ENCODE measurements at regions not wholly inside any gene's neighbourhood (a gene's known extent, or its start where the extent isn't known, plus 50 kb on each side); places are given as distances from the start of the nearest gene placed in this dataset.

GRCh38 chr14:106606936-106607335 lies 1080.6 kb downstream of the TMEM121 start:
- CTCF ChIA-PET = interaction anchor here (0.8 to 4.6 kb wide), 6 partner anchors 11 to 140 kb away, joined by 3 to 22 read pairs (median 12); no protein-coding TSS in a partner anchor
- Histone ChIP-seq H3K9ac (ENCODE audit: low read length) (no peak overlapping the region), H3K27ac (ENCODE audit: low read length in 2 of 2) (no peak overlapping the region), H3K4me3 (ENCODE audit: control extremely low read depth in 1 of 5, extremely low read depth in 1 of 5, insufficient read depth in 1 of 5, low read depth in 2 of 5, low read length in 4 of 5) (no peak overlapping the region), H2AFZ (ENCODE audit: insufficient read depth, low read depth, low read length, poor library complexity, severe bottlenecking) (no peak overlapping the region), H3K4me1 (ENCODE audit: control insufficient read depth in 2 of 2, insufficient read depth in 2 of 2, low read length in 2 of 2) (peaks cover 0 to 9% of the 10 kb centered on the region in 2 donors), H3K27me3 (replicated peaks in 1 of 4; ENCODE audit: control extremely low read depth in 1 of 4, control insufficient read depth in 3 of 4, insufficient read depth in 4 of 4, low read length in 3 of 4) (peaks cover 0 to 13% (median 8%) of the 10 kb centered on the region in 4 experiments), H3K9me3 (ENCODE audit: control extremely low read depth in 1 of 3, control insufficient read depth in 2 of 3, insufficient read depth in 1 of 3, low read length in 2 of 3) (no peaks in the 10 kb centered on the region), H4K20me1 (ENCODE audit: control insufficient read depth, insufficient read depth, low read length, poor library complexity, severe bottlenecking) (no peaks in the 10 kb centered on the region), H3K79me2 (ENCODE audit: control insufficient read depth, insufficient read depth, low read length) (no peaks in the 10 kb centered on the region), H3K4me2 (replicated peaks; ENCODE audit: low read depth, low read length, poor library complexity, severe bottlenecking) (no peak overlapping the region), H3K36me3 (replicated peaks in 1 of 2; ENCODE audit: control extremely low read depth in 1 of 2, control insufficient read depth in 1 of 2, extremely low read depth in 1 of 2, insufficient read depth in 2 of 2, low read length in 1 of 2) (no peaks in the 10 kb centered on the region)
- no peak overlapping the region for H3K27ac Mint-ChIP-seq
- no peak for DNase-seq
- POLR2A ChIA-PET = no interaction called here
- H3K27me3 Mint-ChIP-seq = peaks cover 59% of the 10 kb centered on the region
- 79% methylated on average over 2 of the region's 2 CpGs for WGBS (ENCODE audit: insufficient coverage)
- intact Hi-C loops (cut with micrococcal nuclease) = no loop called here
- no peak for ATAC-seq (ENCODE audit: low read depth)
- peaks cover 14% of the 10 kb centered on the region for H3K4me1 Mint-ChIP-seq
- TF ChIP-seq EZH2 (IDR thresholded peaks at IDR 0.05; ENCODE audit: borderline replicate concordance, insufficient read depth, low read depth, low read length, poor library complexity, severe bottlenecking) (no peak), CTCF (IDR thresholded peaks at IDR 0.05) (no peak)
- no peaks in the 10 kb centered on the region for H3K9me3 Mint-ChIP-seq (ENCODE audit: insufficient read depth)
- no peak overlapping the region for H3K4me3 Mint-ChIP-seq

- WGBS (ENCODE audit: insufficient coverage) = 19% methylated on average over 4 of the region's 4 CpGs
- Histone ChIP-seq H3K9ac (ENCODE audit: low read length) (no peak overlapping the region), H3K27ac (ENCODE audit: low read length in 2 of 2) (no peak overlapping the region), H3K27me3 (replicated peaks in 1 of 4; ENCODE audit: control extremely low read depth in 1 of 4, control insufficient read depth in 3 of 4, insufficient read depth in 4 of 4, low read length in 3 of 4) (peaks cover 0 to 13% (median 4%) of the 10 kb centered on the region in 4 experiments), H3K79me2 (ENCODE audit: control insufficient read depth, insufficient read depth, low read length) (no peaks in the 10 kb centered on the region), H2AFZ (ENCODE audit: insufficient read depth, low read depth, low read length, poor library complexity, severe bottlenecking) (no peak overlapping the region), H3K4me2 (replicated peaks; ENCODE audit: low read depth, low read length, poor library complexity, severe bottlenecking) (no peak overlapping the region), H3K36me3 (replicated peaks in 1 of 2; ENCODE audit: control extremely low read depth in 1 of 2, control insufficient read depth in 1 of 2, extremely low read depth in 1 of 2, insufficient read depth in 2 of 2, low read length in 1 of 2) (no peaks in the 10 kb centered on the region), H4K20me1 (ENCODE audit: control insufficient read depth, insufficient read depth, low read length, poor library complexity, severe bottlenecking) (no peaks in the 10 kb centered on the region), H3K4me3 (ENCODE audit: control extremely low read depth in 1 of 5, extremely low read depth in 1 of 5, insufficient read depth in 1 of 5, low read depth in 2 of 5, low read length in 4 of 5) (no peak overlapping the region), H3K9me3 (ENCODE audit: control extremely low read depth in 1 of 3, control insufficient read depth in 2 of 3, insufficient read depth in 1 of 3, low read length in 2 of 3) (no peaks in the 10 kb centered on the region), H3K4me1 (ENCODE audit: control insufficient read depth in 2 of 2, insufficient read depth in 2 of 2, low read length in 2 of 2) (peaks cover 0 to 7% of the 10 kb centered on the region in 2 donors)
- no peak overlapping the region for H3K4me3 Mint-ChIP-seq
- no peaks in the 10 kb centered on the region for H3K9me3 Mint-ChIP-seq (ENCODE audit: insufficient read depth)
- intact Hi-C loops (cut with micrococcal nuclease) = no loop called here
- no peak for TF ChIP-seq CTCF (IDR thresholded peaks at IDR 0.05)
- no peak for TF ChIP-seq EZH2 (IDR thresholded peaks at IDR 0.05; ENCODE audit: borderline replicate concordance, insufficient read depth, low read depth, low read length, poor library complexity, severe bottlenecking)
- ChIA-PET POLR2A (no interaction called here), CTCF (no interaction called here)
- ATAC-seq (ENCODE audit: low read depth) = no peak
- DNase-seq = no peak
- H3K27ac Mint-ChIP-seq = no peak overlapping the region
- peaks cover 51% of the 10 kb centered on the region for H3K27me3 Mint-ChIP-seq
- H3K4me1 Mint-ChIP-seq = peaks cover 6% of the 10 kb centered on the region
These were observed 1084.3 kb downstream of the TMEM121 start for GRCh38 chr14:106610691-106611090.
